ENCODE measurements at regions not wholly inside any gene's neighbourhood (a gene's known extent, or its start where the extent isn't known, plus 50 kb on each side); places are given as distances from the start of the nearest gene placed in this dataset.

- no peak for TF ChIP-seq CTCF (optimal IDR thresholded peaks at IDR 0.05 in 1 of 3, IDR thresholded peaks at IDR 0.05 in 1 of 3, conservative IDR thresholded peaks at IDR 0.05 in 1 of 3; ENCODE audit: extremely low read depth in 1 of 3, insufficient read depth in 2 of 3, low read length in 3 of 3)
- TF ChIP-seq EZH2 (IDR thresholded peaks at IDR 0.05; ENCODE audit: low read length): no peak
Measured at GRCh38 chr5:67966712-67967111, 248.8 kb upstream of the PIK3R1 start.
